GM19025 (cell line): ENCODE measurements at regions not wholly inside any gene's neighbourhood (a gene's known extent, or its start where the extent isn't known, plus 50 kb on each side); places are given as distances from the start of the nearest gene placed in this dataset.

Experiments
- ATAC-seq: cut with Tn5 transposase; IDR thresholded peaks from one replicate; pipeline ENCODE4 v1.9.1; 2021; ENCODE audit warnings: mild to moderate bottlenecking, low read depth, moderate library complexity; ENCODE audit not compliant: unreplicated experiment

GRCh38 chr12:18955594-18955993 lies 173.9 kb upstream of the PLEKHA5 start:
- no peak for ATAC-seq

- ATAC-seq, result no peak
Measured at GRCh38 chr12:18965203-18965602, 164.3 kb upstream of the PLEKHA5 start.

- ATAC-seq, result no peak
Measured at GRCh38 chr12:18966954-18967353, 162.6 kb upstream of the PLEKHA5 start.

- ATAC-seq, result no peak
Measured at GRCh38 chr12:18967814-18968213, 161.7 kb upstream of the PLEKHA5 start.

GRCh38 chr12:18969512-18969911 lies 160.0 kb upstream of the PLEKHA5 start:
- no peak for ATAC-seq

- ATAC-seq, result no peak
Measured at GRCh38 chr12:18970603-18971002, 158.9 kb upstream of the PLEKHA5 start.

GRCh38 chr12:18971932-18972331 lies 157.6 kb upstream of the PLEKHA5 start:
- no peak for ATAC-seq

- no peak for ATAC-seq
Measured at GRCh38 chr12:18975933-18976332, 153.6 kb upstream of the PLEKHA5 start.

GRCh38 chr12:18979401-18980126 lies 150.0 kb upstream of the PLEKHA5 start:
- ATAC-seq, result no peak

- no peak for ATAC-seq
Measured at GRCh38 chr12:18981732-18982131, 147.8 kb upstream of the PLEKHA5 start.

- peak; percentile 66 for ATAC-seq
Measured at GRCh38 chr12:18982226-18982949, 147.1 kb upstream of the PLEKHA5 start.

GRCh38 chr12:18983854-18984253 lies 145.7 kb upstream of the PLEKHA5 start:
- ATAC-seq, result no peak

GRCh38 chr12:18990856-18991255 lies 138.7 kb upstream of the PLEKHA5 start:
- ATAC-seq, result no peak

- ATAC-seq, result no peak
Measured at GRCh38 chr12:18992336-18992735, 137.2 kb upstream of the PLEKHA5 start.

- ATAC-seq, result no peak
Measured at GRCh38 chr12:18998343-18999261, 130.9 kb upstream of the PLEKHA5 start.

GRCh38 chr12:19000836-19001235 lies 128.7 kb upstream of the PLEKHA5 start:
- no peak for ATAC-seq

- ATAC-seq, result no peak
Measured at GRCh38 chr12:19002216-19002615, 127.3 kb upstream of the PLEKHA5 start.

GRCh38 chr12:19003141-19003540 lies 126.4 kb upstream of the PLEKHA5 start:
- ATAC-seq, result no peak

- no peak for ATAC-seq
Measured at GRCh38 chr12:19003987-19004619, 125.4 kb upstream of the PLEKHA5 start.

- ATAC-seq, result no peak
Measured at GRCh38 chr12:19005257-19005801, 124.2 kb upstream of the PLEKHA5 start.
